ENCODE measurements at regions not wholly inside any gene's neighbourhood (a gene's known extent, or its start where the extent isn't known, plus 50 kb on each side); places are given as distances from the start of the nearest gene placed in this dataset.

GRCh38 chr16:82260212-82260795 is 90.3 kb upstream of the MPHOSPH6 start:
- TF ChIP-seq CTCF (IDR thresholded peaks at IDR 0.05) (no peak), POLR2AphosphoS5 (IDR thresholded peaks at IDR 0.05) (no peak)

Measured in prostate gland (tissue), 2 donors.